ENCODE measurements at regions not wholly inside any gene's neighbourhood (a gene's known extent, or its start where the extent isn't known, plus 50 kb on each side); places are given as distances from the start of the nearest gene placed in this dataset.

DNA sequence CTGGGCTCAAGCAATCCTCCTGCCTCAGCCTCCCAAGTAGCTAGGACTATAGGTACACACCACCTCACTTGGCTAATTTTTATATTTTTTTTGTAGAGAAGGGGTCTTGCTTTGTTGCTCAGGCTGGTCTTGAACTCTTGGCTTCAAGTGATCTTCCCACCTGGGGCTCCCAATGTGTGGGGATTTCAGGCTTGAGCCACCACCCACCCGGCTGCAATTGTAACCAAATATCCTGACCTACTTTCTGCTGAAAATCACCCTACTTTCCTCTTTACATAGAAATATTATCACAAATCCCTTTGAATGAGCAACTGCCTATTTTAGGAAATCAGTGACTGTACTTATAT lies 59.6 kb upstream of the ZNF608 start:
- Histone ChIP-seq H4K20me1 (ENCODE audit: control insufficient read depth, insufficient read depth) (no peaks in the 10 kb centered on the region), H3K4me3 (no peak overlapping the region), H3K79me2 (ENCODE audit: control insufficient read depth, insufficient read depth, low read length) (no peaks in the 10 kb centered on the region), H3K27ac (ENCODE audit: control insufficient read depth, insufficient read depth) (no peak overlapping the region), H3K4me1 (ENCODE audit: control insufficient read depth, insufficient read depth, low read length) (no peaks in the 10 kb centered on the region), H3K4me2 (ENCODE audit: control insufficient read depth, insufficient read depth) (no peak overlapping the region), H3K36me3 (ENCODE audit: control insufficient read depth in 2 of 2, insufficient read depth in 2 of 2, low read length in 1 of 2) (no peaks in the 10 kb centered on the region), H2AFZ (ENCODE audit: control insufficient read depth, low read depth, low read length) (no peak overlapping the region), H3K27me3 (replicated peaks in 1 of 2; ENCODE audit: control insufficient read depth in 2 of 2, insufficient read depth in 2 of 2, low read length in 1 of 2) (no peaks in the 10 kb centered on the region), H3K9ac (ENCODE audit: control insufficient read depth, insufficient read depth, low read length) (no peak overlapping the region), H3K9me3 (replicated peaks; ENCODE audit: control insufficient read depth, insufficient read depth, low read length) (no peaks in the 10 kb centered on the region)
- no peak for FAIRE-seq
- WGBS (ENCODE audit: insufficient coverage, insufficient replicate concordance, low lambda C conversion rate, missing lambda C conversion rate): 100% methylated on average over 1 of the region's 1 CpG
- ChIA-PET POLR2A (no interaction called here), SMC1A (ENCODE audit: uncharacterized antibody, unreplicated experiment) (interaction anchor here (1.0 to 2.2 kb wide), 3 partner anchors 11 to 18 kb away, joined by 3 to 9 read pairs (median 3); no protein-coding TSS in a partner anchor), RAD21 (ENCODE audit: unreplicated experiment) (interaction anchor here (1.1 kb wide), 1 partner anchor 43 kb away, joined by 3 read pairs; no protein-coding TSS in a partner anchor), CTCF (no interaction called here)
- in situ Hi-C loops (cut with MboI): no loop called here
- no peak for DNase-seq (ENCODE audit: low read depth, low spot score)
- intact Hi-C loops (cut with micrococcal nuclease; ENCODE audit: unreplicated experiment): no loop called here
- BruUV-seq (replicated peaks): no TSS peak
- no peak for TF ChIP-seq KDM1A (IDR thresholded peaks at IDR 0.05; ENCODE audit: borderline replicate concordance)
- no peak for TF ChIP-seq ZBTB40 (IDR thresholded peaks at IDR 0.05; ENCODE audit: borderline replicate concordance)
- no peak for TF ChIP-seq CEBPB (IDR thresholded peaks at IDR 0.05; ENCODE audit: borderline replicate concordance in 1 of 2, low read depth in 2 of 2, low read length in 2 of 2)
- TF ChIP-seq, protein P1, sequence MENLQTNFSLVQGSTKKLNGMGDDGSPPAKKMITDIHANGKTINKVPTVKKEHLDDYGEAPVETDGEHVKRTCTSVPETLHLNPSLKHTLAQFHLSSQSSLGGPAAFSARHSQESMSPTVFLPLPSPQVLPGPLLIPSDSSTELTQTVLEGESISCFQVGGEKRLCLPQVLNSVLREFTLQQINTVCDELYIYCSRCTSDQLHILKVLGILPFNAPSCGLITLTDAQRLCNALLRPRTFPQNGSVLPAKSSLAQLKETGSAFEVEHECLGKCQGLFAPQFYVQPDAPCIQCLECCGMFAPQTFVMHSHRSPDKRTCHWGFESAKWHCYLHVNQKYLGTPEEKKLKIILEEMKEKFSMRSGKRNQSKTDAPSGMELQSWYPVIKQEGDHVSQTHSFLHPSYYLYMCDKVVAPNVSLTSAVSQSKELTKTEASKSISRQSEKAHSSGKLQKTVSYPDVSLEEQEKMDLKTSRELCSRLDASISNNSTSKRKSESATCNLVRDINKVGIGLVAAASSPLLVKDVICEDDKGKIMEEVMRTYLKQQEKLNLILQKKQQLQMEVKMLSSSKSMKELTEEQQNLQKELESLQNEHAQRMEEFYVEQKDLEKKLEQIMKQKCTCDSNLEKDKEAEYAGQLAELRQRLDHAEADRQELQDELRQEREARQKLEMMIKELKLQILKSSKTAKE (IDR thresholded peaks at IDR 0.05; ENCODE audit: low read depth, poor library complexity, severe bottlenecking): no peak
- TF ChIP-seq TCF3 (IDR thresholded peaks at IDR 0.05; ENCODE audit: borderline replicate concordance, insufficient read depth, low read depth, low read length): no peak
- TF ChIP-seq POLR2A (IDR thresholded peaks at IDR 0.05; ENCODE audit: low read depth, low read length): no peak
- TF ChIP-seq ZNF274 (IDR thresholded peaks at IDR 0.05; ENCODE audit: insufficient read depth, insufficient read length): no peak
- TF ChIP-seq, protein P2, sequence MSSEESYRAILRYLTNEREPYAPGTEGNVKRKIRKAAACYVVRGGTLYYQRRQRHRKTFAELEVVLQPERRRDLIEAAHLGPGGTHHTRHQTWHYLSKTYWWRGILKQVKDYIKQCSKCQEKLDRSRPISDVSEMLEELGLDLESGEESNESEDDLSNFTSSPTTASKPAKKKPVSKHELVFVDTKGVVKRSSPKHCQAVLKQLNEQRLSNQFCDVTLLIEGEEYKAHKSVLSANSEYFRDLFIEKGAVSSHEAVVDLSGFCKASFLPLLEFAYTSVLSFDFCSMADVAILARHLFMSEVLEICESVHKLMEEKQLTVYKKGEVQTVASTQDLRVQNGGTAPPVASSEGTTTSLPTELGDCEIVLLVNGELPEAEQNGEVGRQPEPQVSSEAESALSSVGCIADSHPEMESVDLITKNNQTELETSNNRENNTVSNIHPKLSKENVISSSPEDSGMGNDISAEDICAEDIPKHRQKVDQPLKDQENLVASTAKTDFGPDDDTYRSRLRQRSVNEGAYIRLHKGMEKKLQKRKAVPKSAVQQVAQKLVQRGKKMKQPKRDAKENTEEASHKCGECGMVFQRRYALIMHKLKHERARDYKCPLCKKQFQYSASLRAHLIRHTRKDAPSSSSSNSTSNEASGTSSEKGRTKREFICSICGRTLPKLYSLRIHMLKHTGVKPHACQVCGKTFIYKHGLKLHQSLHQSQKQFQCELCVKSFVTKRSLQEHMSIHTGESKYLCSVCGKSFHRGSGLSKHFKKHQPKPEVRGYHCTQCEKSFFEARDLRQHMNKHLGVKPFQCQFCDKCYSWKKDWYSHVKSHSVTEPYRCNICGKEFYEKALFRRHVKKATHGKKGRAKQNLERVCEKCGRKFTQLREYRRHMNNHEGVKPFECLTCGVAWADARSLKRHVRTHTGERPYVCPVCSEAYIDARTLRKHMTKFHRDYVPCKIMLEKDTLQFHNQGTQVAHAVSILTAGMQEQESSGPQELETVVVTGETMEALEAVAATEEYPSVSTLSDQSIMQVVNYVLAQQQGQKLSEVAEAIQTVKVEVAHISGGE (CRISPR knock-in tag; IDR thresholded peaks at IDR 0.05): no peak
- no peak for TF ChIP-seq ATF7 (IDR thresholded peaks at IDR 0.05; ENCODE audit: low read depth)
- TF ChIP-seq EP300 (IDR thresholded peaks at IDR 0.05; ENCODE audit: borderline replicate concordance in 1 of 2, control insufficient read depth in 1 of 2, low read depth in 2 of 2, low read length in 2 of 2): no peak
- TF ChIP-seq HCFC1 (IDR thresholded peaks at IDR 0.05; ENCODE audit: low read length): no peak
- ATAC-seq: no peak

Measured in GM12878 (cell line).